Cerebellar nuclear complex (tissue), 1 donor: ENCODE measurements at regions not wholly inside any gene's neighbourhood (a gene's known extent, or its start where the extent isn't known, plus 50 kb on each side); places are given as distances from the start of the nearest gene placed in this dataset.
A peak's percentile ranks its signal among the peaks of the same experiment; 100 is the strongest.

ENCODE experiments used
- DNase-seq, 2 experiments: peaks; one replicate each; lab custom pipeline; 2025; lab: John Stamatoyannopoulos, UW

- peak in 1 of 2 experiments; percentile 43 for DNase-seq
Observed at GRCh38 chr15:77710206-77710605, 77.5 kb upstream of the LINGO1 start.

GRCh38 chr15:77709135-77709886 lies 76.6 kb upstream of the LINGO1 start:
- DNase-seq, result no peak

GRCh38 chr15:77706482-77707244 lies 74.0 kb upstream of the LINGO1 start:
- no peak for DNase-seq

DNA sequence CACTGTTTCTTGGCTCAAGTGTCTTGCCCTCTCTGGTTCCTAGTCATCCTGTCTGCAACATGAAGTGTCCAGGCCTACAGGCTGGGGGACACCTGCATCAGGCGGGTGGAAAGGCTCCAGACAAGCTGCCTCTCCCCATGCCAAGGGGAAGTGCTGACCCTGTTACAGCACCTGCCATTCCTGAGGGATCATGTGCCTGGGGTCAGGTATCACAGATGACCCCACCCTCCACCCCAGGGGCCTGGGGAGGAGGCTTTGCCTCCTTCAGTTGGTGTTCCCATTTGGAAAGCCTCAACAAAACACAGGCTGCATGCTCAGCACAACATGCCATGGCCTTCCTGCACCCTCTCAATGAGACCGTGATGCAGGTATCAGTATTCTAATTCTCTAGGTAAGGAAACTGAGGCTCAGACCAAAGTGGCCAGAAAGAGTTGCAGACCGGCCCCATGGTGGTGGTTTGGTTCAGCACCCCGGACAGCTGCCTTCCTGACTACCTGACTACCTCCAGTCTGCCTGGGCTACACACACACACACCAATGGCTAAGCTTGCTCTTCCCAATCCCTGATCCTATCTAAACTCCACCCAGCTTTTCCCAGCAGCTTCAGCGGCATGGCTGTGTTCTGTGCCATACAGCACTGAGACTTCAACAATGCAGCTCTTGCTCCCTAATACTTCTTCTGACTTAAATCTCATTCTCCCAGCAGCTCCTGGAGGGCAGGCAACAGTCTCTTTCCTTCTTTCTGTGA lies 69.7 kb upstream of the LINGO1 start:
- no peak for DNase-seq

DNA sequence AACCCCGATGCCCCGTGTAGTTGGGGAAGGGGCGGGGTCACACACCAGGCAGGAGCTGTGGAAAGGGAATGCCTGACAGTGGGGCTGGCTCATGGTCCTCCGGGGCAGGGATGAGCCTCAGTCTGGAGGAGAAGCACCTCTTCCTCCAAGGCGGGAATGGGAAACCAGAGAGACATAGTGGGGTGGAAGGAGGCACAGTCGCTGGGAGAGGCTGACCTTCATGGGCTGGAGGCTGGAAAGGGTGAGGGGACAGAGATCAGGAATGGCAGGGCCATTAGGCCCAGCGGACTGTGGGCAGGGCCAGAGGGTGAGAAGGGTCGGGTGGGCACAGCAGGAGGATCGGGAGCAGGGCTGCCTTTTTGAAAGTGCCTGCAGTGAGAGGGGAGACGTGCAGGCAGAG lies 65.8 kb upstream of the LINGO1 start:
- no peak for DNase-seq

DNA sequence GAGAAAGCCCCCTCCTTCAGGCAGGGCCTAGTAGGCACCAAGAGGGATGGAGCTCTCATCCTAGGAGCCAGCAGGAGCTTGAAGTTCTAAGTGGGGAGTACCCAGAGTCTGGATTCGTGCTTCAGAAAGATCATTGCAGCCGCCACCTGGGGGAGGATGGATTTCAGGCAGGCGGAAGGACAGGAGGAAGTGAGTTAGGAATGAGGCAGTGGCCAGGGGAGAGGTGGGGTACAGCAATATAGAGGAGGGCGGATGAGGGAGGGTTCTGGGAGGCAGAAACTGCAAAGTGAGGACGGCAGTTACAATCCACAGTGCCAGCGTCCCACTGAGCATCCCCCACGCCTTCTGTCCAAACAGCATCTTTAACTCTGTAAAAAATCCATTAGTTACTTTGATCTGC lies 65.2 kb upstream of the LINGO1 start:
- no peak for DNase-seq

GRCh38 chr15:77696871-77697270 lies 64.2 kb upstream of the LINGO1 start:
- no peak for DNase-seq

GRCh38 chr15:77695961-77696582 lies 63.4 kb upstream of the LINGO1 start:
- DNase-seq, result no peak

DNA sequence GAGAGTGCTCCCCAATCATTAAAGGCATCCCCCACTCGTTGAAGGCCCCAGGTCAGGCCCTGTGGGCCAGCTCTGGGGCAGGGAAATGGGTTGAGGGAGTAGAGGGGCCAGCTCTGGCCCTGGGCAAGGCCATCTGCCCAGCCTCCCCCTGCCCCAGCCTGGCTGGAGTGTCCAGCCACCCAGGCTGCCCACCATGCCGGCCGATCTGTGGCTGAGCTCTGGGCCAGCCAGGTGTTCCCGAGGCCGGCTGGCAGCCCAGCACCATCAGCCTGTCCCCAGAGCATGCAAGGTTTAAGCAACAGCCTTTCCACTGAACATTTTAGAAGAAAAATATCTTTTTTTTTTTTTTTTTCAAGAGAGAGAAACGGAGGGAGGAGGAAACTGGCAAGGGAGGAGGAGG lies 62.8 kb upstream of the LINGO1 start:
- DNase-seq, result no peak

DNA sequence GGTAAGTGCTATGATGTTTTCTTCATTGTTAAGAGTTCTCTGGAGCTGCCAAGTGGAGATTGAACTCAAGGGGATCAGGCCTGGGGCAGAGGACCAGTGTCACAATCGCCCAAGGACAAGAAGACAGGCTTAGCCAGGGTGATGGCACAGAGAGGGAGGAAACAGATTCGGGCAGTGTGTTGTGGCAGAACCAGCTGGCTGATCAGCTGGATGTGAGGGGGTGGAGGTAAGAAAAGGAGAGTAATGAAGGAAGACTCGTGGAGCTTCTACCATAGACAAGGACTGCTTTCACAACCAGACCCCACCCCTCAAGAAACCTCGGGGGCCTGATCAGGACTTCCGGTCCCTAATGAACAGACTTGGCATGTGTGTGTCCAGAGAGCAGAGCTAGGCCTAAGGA lies 60.9 kb upstream of the LINGO1 start:
- DNase-seq, result no peak

- no peak for DNase-seq
Observed at GRCh38 chr15:77692614-77693013, 59.9 kb upstream of the LINGO1 start.

- DNase-seq, result no peak
Observed at GRCh38 chr15:77691607-77692006, 58.9 kb upstream of the LINGO1 start.

- no peak for DNase-seq
Observed at GRCh38 chr15:77689821-77690220, 57.1 kb upstream of the LINGO1 start.

DNA sequence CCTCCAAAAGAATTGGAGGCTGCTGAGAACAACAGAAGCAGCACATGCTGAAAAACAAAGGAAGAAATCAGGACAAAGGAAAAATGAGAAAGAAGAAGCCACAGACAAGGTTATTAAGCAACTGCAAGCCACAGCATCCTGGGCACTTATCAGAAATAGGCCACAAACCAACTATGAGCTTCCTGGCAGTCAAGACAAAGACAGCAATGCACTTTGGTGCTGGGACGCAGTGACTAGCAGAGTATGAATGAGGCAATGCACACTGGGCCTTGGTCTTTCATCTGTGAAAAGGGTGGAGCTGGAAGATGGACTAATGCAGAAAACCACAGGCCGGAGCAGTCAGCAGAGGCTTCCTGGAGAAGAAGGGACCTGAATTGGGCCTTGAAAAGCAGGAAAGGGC lies 56.0 kb upstream of the LINGO1 start:
- no peak for DNase-seq

DNA sequence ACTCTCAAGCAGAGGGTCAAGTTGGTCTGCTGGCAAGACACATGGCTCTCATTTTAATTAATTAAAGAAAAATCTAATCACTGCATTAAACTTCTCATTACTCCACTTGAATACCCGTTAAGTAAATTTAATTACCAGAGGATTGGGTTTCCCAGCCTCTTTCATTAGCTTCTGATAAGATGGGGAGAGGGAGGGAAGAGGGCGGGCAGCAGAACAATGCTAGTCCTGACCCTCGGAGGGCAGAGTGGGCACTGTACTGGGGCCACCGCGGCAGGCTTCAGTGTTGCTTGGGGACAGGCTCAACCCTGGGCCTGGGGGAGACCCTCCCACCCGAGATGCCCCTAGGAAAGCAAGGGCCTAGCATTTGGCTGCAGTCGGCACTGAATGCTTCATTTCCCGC lies 55.6 kb upstream of the LINGO1 start:
- no peak for DNase-seq

- DNase-seq, result no peak
Observed at GRCh38 chr15:77685082-77685815, 52.5 kb upstream of the LINGO1 start.

DNA sequence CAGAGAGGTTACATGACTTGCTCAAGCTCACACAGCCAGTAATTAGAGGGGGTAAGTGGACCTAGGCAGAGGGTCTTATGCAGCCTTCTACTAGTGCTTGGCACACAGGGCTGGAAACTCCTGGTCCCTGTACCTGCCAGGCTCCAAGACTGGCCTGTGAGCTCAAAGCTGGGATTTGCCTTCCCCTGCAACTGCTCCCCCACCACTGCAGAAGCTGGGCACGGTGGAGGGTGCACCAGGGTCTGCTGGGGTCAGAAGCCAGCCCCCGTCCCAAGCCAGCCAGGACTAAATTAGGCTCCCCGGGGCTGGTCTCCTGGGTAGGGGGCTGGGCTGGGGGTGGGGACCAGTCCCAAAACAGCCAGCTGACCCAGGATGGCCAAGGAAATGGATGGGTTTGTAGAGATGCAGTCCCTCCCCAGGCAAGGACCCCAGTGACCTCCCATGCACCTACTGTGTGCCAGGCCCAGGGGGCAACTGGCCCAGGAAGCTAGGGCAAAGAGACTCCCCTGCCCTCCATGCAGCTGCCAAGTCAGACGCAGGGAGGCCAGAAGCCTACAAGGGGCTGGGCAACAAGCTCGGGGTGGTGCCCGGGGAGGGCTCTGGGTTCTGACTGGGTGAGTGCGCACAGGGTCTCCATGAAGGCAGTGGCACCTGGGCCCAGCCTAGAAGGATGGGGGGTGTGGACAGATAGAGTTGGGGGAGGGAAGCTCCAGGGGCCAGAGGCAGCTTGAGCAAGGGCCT lies 51.8 kb upstream of the LINGO1 start:
- DNase-seq, result no peak

- DNase-seq, result no peak
Observed at GRCh38 chr15:77682564-77682963, 49.9 kb upstream of the LINGO1 start.
